Caki2 (cell line): ENCODE measurements at regions not wholly inside any gene's neighbourhood (a gene's known extent, or its start where the extent isn't known, plus 50 kb on each side); places are given as distances from the start of the nearest gene placed in this dataset.

ENCODE experiments used
- DNase-seq: peaks from one replicate; pipeline ENCODE4 v3.0.0-alpha.2; 2015; ENCODE audit warnings: low read depth
- in situ Hi-C: cut with HindIII; loops from 2 replicates; pipeline ENCODE4 v1.10.0; 2016; ENCODE audit warnings: low sequenced_read_pairs, low pct_unique_long_range_greater_than_20kb, mixed read lengths

DNA sequence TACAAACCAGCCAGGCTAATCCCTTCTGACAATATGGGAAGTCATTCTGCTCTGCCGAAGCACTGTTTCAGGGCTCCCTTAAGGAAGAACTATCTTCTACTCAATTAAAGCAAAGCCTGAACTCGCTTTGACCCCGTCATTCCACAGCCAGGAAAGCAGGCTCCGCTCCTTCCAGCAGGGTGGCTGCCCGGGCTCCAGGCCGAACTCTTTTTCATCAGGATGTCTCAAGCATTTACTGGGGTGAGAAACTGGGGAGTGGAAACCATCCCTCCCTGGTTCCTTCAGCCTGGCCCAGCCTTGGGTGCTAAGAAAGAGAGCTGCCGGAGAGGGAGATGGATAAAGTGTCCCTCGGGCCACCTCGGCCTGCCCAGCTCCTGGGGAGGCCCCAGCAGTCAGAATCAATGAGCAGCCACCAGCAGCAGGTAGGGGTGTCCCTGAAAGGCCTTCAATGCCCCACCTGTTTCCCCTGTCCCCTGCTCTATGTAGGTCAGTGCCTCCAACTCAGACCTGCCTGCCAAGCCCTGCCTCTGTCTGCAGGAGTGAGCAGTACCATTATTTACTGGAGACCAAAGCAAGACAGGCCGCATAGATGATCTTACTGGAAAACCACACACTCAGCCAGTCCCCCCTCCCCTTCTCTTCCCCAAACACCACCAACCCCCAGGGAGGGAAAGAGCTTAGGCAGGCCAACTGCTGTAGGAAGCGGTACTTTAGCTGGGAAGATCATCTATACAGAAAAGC is 225.6 kb upstream of the TLE3 start:
- in situ Hi-C loops, result no loop called here
- DNase-seq, result no peak

DNA sequence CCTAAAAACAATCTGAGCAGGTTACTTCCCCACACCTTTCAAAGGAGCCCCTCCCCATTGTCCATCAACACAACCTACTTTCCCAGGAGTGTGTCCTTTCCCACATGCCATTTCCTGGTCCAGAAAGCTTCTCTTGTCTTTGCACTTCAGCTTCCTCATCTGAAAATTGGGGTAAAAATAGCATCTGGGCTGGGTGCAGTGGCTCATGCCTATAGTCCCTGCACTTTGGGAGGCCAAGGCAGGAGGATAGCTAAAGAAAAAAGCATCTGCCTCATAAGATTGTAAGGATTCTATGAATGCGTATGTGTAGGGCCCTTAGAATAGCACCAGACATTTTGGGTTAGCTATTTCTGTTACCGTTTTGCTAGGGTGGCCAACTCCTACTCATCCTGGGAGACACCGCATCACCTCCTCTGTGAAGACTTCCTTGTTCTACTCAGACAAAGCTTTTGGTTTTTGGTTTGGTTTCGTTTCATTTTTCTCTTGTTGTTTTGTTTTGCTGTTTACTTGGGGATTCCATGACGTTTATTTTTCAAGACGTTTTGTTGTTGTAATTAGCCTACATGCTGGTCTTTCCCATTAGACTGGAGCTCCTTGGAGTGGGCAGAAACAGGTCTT is 224.4 kb upstream of the TLE3 start:
- in situ Hi-C loops, result no loop called here
- DNase-seq, result no peak

DNA sequence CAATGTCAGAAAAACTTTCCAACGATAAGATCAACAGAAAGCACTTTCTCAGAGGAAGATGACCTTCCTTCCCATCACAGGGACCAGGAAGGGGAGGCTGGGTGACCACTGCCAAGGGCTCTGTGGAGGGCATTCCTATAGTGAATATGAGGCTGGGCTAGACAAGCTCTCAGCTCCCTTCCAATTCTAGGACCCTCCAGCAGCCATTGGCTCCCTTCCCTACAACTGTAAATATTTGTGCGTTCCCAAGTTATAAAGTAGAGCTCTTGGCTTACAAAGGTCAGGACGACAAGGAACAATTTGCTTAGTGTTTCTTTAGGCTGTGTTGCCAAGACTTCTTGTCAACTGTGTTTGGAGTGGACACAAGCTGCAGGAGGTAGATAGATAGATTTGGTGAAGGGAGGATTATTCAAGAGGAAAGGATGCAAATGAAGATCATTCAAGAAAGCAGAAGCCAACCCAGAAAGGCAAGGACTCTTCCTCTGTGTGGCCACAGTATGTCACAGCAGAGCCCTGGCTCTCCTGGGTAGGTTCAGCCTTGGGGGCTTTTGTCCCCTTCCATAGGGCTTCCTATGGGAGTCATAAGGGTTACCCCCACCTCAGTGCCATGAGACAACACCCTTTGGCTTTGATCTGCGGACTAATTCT is 223.6 kb upstream of the TLE3 start:
- in situ Hi-C loops, result no loop called here
- DNase-seq, result no peak

DNA sequence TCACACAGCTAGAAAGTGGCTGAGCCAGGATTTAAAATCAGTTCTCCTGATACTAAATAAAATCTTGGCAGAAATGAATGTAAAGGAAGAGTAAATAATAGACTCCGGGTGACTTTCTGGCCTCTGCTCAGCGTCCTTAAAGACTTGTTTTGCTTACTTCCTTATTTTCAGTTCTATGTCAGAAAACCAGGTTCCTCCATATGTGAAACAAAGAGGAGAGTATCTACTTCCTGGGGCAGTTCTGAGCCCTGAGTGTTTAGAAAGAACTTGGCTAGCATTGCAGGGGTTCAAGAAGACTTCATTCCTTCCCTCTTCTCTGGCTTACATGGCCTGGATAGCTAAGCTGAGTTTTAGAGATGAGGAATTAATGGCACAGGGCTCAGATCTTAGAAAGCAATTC is 222.8 kb upstream of the TLE3 start:
- in situ Hi-C loops, result no loop called here
- DNase-seq, result no peak

DNA sequence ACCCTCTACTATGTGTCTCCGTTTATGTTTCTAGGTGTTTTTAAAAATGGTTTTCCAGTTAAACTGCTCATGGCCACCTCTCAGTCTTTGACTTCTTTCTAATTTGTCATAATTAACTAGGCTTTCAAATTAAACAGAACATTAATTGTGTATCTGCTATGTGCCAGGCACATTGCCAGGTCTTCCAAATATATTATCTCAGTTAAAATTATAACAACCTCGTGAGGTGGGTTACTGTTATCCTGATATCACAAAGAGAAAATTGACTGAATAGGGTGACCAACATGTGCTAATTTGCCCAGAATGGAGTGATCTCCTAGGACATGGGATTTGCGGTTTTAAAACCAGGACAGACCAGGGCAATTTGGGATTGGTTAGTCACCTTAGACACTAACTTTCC is 222.4 kb upstream of the TLE3 start:
- no peak for DNase-seq
- in situ Hi-C loops, result no loop called here

DNA sequence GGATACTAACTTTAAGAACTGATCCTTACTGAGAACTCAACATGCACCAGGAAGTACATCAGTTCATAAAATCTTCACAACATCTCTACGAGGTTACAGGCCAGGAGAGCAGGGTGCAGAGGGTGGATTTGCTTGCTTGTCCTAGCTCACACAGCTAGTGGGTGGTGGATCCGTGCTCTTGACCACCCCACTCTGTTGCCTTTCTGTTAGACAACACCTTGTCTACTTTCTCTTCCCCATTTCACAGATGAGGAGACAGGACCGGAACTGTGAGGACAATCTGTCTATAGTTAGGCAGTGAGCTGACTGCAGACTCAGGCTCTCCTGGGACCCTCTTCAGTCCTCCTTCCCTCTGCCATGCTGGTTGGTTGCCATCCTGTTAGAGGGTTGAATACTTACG is 221.7 kb upstream of the TLE3 start:
- in situ Hi-C loops, result no loop called here
- no peak for DNase-seq

DNA sequence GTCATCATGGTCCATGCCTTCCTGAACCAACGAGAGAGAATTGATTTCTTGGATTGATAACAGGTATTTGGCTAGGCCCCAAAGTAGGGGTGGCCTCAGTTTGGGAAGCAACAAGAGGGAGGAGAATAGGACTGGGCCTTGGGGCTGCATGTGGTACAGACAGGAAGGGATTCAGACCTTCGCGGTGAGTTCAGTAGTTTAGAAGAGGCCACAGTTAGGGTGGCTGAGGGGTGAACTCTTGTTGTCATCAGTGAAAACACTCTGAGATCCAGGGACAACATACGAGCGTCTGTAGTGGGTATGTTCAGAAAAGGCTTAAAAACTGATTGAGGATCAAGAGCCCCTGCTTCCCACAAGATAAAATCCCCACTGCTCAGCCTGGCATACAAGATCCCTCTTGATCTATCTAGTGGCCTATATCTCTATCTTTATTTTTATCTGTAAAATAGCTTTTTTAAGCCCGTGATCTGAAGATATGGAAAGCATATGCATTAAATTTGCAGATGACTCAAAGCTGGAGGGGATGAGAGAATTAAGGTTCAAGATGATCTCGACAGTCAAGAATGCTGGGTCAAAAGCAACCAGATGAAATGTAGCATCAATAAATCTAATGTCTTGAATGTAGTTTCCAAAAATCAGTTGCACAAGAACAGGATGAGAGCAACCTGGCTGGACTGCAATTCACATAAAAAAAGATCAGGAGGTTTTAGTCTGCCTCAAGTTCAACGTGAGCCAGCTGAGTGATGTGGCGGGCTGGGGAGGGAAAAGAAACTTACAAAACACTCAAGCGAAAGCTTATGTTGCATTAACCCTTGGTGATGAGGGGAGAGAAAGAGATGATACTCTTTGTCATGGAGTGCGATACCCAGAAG is 221.1 kb upstream of the TLE3 start:
- in situ Hi-C loops, result no loop called here
- no peak for DNase-seq

DNA sequence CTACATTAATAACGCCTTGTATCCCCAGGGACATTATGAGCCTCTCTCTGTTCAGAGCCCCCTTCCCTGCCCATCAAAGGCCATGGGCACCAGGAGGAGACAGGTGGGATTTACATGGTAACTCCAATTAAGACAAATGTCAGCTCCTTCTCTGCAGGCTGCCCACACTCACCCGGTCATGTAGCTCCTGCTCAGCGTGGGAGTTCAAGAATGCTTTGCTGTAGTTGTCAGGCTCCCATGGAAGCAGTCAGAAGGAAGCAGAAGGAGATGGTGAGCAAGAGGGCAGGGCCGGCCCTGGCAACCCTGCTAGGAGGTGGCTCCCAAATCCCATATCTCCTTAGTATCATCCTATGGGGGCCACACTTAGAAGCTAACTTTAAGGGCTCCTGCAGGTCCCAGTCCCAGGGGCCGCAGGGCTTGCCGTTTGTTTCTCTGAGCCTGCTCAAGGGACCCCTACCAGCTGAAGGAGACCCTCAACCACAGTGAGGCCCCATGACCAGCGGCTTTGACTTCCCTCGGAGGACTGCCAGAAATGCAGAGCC is 218.4 kb upstream of the TLE3 start:
- no peak for DNase-seq
- in situ Hi-C loops, result no loop called here

DNA sequence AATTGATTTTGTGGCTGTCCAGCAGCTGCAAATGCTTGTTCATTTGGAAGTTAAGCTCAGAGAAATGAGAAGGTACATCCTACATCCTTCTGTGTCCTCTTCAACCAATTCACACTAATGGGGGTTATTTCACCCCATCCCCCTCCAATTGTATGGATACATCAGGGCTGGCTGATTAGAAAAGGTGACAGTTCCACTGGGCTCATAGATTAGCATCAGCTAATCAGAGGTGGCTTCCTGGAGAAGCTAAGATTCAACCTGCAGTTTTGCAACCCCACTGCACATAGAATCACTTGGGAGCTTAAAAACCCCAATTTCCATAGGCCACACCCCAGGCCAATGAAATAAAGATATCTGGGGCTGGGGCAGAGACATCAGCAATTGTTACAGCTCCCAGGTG is 217.7 kb upstream of the TLE3 start:
- in situ Hi-C loops, result no loop called here
- no peak for DNase-seq

DNA sequence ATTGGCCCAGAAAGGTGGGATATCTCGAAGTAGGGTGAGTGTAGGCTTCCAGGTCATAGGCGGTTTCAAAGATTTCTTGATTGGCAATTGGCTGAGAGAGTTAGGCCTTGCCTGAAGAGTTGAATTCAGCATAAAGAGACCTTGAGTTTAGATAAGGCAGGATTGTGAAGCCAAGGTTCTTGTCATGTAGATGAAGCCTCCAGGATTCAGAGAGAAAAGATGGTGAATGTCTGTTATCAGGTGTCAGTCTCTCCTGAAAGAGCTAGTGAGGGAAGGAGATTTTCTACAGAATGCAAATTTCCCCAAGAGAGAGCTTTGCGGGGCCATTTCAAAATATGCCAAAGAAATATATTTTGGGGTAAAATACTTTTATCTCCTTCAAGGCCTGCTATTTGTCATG is 217.0 kb upstream of the TLE3 start:
- no peak for DNase-seq
- in situ Hi-C loops, result no loop called here

DNA sequence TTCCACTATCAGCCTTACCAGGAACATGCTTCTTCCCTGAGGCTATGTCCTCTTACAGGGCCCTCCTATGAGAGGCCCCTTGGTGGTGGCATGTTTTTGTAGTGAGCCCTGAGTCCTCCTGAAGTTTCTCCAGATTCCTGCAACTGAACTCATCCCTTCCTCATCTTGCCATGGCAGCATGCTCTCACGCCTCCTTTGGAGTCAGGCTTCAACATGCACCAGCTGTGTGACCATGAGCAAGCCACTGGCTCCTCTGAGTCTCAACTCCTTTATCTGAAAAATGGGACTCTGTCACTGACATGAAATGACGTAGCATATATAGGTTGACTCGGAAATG is 216.3 kb upstream of the TLE3 start:
- in situ Hi-C loops, result no loop called here
- no peak for DNase-seq

DNA sequence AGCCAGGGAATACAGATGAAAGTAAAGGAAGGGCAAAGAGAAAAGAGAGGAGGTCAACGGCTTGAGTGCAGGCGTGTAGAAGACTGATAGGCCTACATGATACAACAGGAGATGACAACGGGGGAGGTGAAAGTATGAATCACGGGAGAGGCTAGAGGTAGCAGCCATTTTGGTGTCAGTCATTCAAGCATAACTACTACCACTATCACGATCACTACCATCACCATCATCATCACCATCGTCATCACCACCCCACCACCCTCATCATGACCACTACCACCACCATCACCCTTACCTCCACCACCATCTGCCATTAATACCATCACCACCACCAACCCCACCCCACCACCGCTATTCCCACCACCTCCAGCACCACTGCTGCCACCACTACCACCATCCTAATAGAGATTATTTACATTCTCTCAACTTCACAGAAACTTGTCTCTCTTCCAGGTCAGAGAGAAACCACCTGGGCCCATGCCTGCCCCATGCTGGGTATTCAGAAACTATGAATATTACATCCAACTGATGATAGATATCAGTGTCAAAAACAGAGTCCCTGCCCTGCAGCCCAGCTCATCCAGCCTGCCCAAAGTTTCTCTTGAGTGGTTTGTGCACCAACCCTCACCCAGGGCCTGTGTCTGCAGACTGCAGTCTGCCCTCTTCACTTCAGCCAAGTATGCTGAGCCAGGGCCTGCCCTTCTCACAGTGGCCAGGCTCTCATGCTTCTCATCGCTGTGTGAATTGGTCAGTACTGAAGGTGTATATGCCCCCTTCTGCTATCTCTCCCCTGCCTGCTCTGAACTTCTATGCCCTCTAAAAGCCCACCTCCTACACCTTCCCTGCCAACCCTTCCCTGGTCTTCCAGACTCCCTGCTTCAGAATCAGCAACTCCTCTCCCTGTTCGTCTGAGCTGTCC is 215.6 kb upstream of the TLE3 start:
- DNase-seq, result no peak
- in situ Hi-C loops, result no loop called here

DNA sequence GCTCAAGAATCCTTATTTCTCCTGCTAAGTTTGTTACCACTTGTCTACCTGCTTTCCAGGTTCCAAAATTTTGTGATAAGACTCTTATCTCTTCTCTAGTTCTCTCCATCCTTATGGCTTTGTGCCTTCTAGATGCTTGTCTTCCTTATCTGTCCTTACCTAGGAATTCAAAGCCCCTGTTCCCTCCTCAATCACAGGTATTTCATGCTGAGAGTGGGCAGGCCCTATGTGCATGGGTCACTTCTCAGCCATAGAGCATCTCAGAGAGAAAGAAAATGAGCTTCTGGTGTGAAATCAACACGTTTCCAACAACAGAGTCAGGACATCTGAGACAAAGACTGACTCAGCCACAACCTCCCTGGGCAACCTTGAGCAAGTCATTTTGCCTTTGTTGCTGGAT is 214.1 kb upstream of the TLE3 start:
- no peak for DNase-seq
- in situ Hi-C loops, result no loop called here

DNA sequence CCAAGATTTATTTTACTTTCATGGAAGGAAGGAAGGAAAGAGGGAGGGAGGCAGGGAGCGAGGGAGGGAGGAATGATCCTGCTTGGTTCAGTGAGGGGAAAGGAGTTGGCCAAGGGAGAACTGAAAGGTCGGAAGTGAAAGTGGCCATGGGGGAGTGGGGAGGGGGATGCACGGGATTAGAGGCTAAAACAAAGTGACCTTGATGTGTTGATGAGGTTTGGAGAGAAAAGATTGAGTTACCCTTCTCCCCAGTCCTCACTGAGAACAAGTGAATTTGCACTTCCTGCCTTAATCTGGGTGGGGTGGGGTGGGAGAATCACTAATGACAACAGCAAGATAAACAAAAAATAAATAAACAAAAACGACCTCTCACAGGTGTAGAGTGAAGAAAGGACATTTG is 212.0 kb upstream of the TLE3 start:
- in situ Hi-C loops, result no loop called here
- DNase-seq, result no peak

DNA sequence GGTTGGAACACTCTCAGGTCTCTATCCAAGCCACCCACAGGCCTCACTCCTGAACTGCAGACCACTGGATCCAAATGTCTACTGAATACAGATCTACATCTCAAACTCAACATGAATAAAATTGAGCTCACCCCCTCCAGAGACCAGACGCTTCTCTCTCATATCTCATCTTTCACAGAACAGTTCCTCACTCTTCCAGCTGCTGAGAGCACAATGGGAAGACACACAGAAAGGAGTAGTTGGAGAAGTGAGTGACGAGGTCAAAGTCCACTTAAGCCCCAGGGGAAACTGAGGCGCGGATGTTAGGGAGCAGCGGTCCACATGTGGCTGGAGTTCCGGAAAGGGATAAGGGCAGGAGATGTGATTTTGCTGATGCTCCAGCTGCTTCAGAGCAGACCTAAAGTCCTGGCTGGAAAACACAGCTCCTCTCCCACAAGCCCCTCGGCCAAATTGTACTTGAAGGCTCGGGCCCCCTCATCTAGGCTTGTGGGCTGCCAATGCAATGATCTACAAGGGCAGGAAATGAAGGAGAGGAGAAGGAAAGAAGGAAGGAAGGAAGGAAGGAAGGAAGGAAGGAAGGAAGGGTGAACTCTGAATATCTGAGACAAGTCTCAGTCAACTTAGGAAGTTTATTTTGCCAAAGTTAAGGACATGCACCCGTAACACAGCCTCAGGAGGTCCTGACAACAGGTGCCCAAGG is 211.2 kb upstream of the TLE3 start:
- in situ Hi-C loops, result no loop called here
- DNase-seq, result no peak

DNA sequence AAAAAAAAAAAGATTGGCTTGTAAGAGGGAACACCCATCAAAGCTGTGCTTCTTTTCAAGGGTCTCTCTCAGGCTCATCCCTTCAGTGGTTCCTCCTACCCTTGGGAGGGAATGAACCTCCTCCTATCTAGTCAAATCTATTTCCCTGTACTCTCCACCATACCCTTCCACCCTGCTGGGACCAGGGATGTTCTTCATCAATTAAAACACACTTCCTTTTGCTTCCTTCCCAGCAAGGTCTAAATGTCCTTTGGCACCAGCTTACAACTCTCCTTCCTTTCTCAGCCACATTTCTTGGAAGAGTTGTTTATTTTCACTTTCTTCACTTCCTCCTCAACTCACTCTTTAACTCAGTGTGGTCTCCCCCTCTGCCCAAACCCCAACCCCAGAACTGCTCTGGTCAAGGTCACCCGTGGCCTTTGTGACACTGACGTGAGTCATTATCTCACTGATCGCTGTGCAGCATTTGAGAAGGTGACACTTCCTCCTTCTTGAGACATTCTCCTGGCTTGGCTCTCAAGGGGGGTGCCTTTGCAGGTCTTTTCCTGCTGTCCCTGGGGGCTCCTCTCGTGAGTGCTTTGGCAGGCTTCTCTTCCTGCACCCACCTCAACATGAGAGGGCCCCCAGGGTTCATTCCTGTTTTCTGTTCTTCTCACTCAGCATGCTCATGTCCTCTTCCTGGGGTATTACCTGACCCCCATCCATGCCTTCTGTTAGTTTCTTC is 210.5 kb upstream of the TLE3 start:
- in situ Hi-C loops, result no loop called here
- peak; percentile 14 for DNase-seq

DNA sequence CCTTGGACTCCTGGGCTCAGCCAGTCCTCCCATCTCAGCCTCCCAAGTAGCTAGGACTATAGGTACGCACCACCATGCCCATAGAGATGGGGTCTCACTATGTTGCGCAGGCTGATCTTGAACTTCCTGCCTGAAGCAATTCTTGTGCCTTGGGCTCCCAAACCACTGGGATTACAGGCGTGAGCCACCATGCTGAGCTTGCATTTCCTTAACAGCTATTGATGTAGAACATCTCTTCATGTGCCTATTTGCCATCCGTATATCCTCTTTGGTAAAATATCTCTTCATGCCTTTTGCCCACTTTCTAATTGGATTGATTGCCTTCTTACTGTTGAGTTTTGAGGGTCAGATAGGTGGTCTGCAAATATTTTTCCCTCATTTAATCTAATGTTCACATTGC is 208.9 kb upstream of the TLE3 start:
- DNase-seq, result no peak
- in situ Hi-C loops, result no loop called here
